A673 (cell line): ENCODE measurements at regions not wholly inside any gene's neighbourhood (a gene's known extent, or its start where the extent isn't known, plus 50 kb on each side); places are given as distances from the start of the nearest gene placed in this dataset.

Experiments
- BruUV-seq: library from RNA; stranded (reverse); fragments of 400-500 nt; replicated peaks from 2 replicates; lab custom pipeline; 2021; lab: Mats Ljungman, UMichigan
- CTCF ChIA-PET: fragments of 300-600 bp; sonication (Branson Sonifier 250); formaldehyde crosslinking; loops from one replicate; lab custom pipeline; 2022; ENCODE audit warnings: antibody characterized with exemption; lab: Charles Lee
- POLR2A ChIA-PET: fragments of 300-600 bp; sonication (Branson Sonifier 250); formaldehyde crosslinking; loops from one replicate; lab custom pipeline; 2022; ENCODE audit warnings: antibody characterized with exemption; ENCODE audit not compliant: low non-redundant PET; lab: Charles Lee
- DNase-seq: peaks from one replicate; pipeline ENCODE4 v3.0.0-alpha.2; 2015; ENCODE audit warnings: low spot score
- H3K27ac ChIP-seq: fragments of 200-600 bp; sonication (generic); 2 replicates; pipeline ENCODE4 v1.5.1; 2016; ENCODE audit warnings: mixed run types, low read depth, mild to moderate bottlenecking, mixed read lengths, antibody characterized with exemption, low read length; ENCODE audit not compliant: poor library complexity, severe bottlenecking
- H3K27me3 ChIP-seq: fragments of 200-600 bp; sonication (generic); replicated peaks from 2 replicates; pipeline ENCODE4 v1.6.1; 2017; ENCODE audit warnings: mixed run types, low read depth, mild to moderate bottlenecking, mixed read lengths, antibody characterized with exemption, low read length; ENCODE audit not compliant: insufficient read depth, poor library complexity
- H3K36me3 ChIP-seq: fragments of 200-600 bp; sonication (generic); 2 replicates; pipeline ENCODE4 v1.6.1; 2016; ENCODE audit warnings: mixed run types, mild to moderate bottlenecking, mixed read lengths, antibody characterized with exemption, low read length; ENCODE audit not compliant: insufficient read depth, poor library complexity, severe bottlenecking
- H3K4me1 ChIP-seq: fragments of 200-600 bp; sonication (generic); 2 replicates; pipeline ENCODE4 v1.6.1; 2017; ENCODE audit warnings: mixed run types, mild to moderate bottlenecking, mixed read lengths, antibody characterized with exemption, low read length; ENCODE audit not compliant: insufficient read depth, poor library complexity, severe bottlenecking
- H3K4me3 ChIP-seq: fragments of 200-600 bp; sonication (generic); 2 replicates; pipeline ENCODE4 v1.5.1; 2016; ENCODE audit warnings: low read depth, mixed run types, mild to moderate bottlenecking, mixed read lengths, low read length; ENCODE audit not compliant: poor library complexity, severe bottlenecking
- H3K9me3 ChIP-seq: fragments of 200-600 bp; sonication (generic); 2 replicates; pipeline ENCODE4 v1.6.1; 2016; ENCODE audit warnings: mixed run types, low read depth, mild to moderate bottlenecking, mixed read lengths, antibody characterized with exemption, low read length; ENCODE audit not compliant: poor library complexity, severe bottlenecking
- EZH2 ChIP-seq: fragments of 200-600 bp; sonication (generic); IDR thresholded peaks from 2 replicates; pipeline ENCODE4 v1.6.1; 2017; ENCODE audit warnings: borderline replicate concordance, low read depth, mild to moderate bottlenecking, mixed read lengths, antibody characterized with exemption, low read length; ENCODE audit not compliant: poor library complexity, severe bottlenecking
- intact Hi-C: fragments of 100-400 bp; cut with micrococcal nuclease; formaldehyde crosslinking; loops from one replicate; pipeline ENCODE4 v1.10.0; 2022; ENCODE audit not compliant: unreplicated experiment
- TF ChIP-seq, protein P1 (sequence below): fragments of 300-800, 200-600 bp; sonication (generic); conservative IDR thresholded peaks from 2 replicates; pipeline ENCODE4 v1.5.1; 2017; ENCODE audit warnings: low read depth, mild to moderate bottlenecking, antibody characterized with exemption, low read length, moderate library complexity, mixed read lengths

GRCh38 chr1:187509091-187509490, 680.3 kb downstream of the PLA2G4A start:
- Histone ChIP-seq H3K4me3 (no peak overlapping the region), H3K4me1 (no peaks in the 10 kb centered on the region), H3K27me3 (no peaks in the 10 kb centered on the region), H3K36me3 (no peaks in the 10 kb centered on the region), H3K27ac (no peak overlapping the region), H3K9me3 (no peaks in the 10 kb centered on the region)
- ChIA-PET POLR2A (no interaction called here), CTCF (no interaction called here)
- DNase-seq, result no peak
- TF ChIP-seq, protein P1, sequence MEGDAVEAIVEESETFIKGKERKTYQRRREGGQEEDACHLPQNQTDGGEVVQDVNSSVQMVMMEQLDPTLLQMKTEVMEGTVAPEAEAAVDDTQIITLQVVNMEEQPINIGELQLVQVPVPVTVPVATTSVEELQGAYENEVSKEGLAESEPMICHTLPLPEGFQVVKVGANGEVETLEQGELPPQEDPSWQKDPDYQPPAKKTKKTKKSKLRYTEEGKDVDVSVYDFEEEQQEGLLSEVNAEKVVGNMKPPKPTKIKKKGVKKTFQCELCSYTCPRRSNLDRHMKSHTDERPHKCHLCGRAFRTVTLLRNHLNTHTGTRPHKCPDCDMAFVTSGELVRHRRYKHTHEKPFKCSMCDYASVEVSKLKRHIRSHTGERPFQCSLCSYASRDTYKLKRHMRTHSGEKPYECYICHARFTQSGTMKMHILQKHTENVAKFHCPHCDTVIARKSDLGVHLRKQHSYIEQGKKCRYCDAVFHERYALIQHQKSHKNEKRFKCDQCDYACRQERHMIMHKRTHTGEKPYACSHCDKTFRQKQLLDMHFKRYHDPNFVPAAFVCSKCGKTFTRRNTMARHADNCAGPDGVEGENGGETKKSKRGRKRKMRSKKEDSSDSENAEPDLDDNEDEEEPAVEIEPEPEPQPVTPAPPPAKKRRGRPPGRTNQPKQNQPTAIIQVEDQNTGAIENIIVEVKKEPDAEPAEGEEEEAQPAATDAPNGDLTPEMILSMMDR, result no peak
- TF ChIP-seq EZH2, result no peak
- intact Hi-C loops, result no loop called here
- BruUV-seq, result no TSS peak

- DNase-seq, result peak; percentile 17
- no peaks in the 10 kb centered on the region for H3K9me3 ChIP-seq
- ChIA-PET POLR2A (interaction anchor here (0.6 kb wide), 1 partner anchor 102 kb away, joined by 4 read pairs; no protein-coding TSS in a partner anchor), CTCF (no interaction called here)
- TF ChIP-seq, protein P1, result no peak
- no peak for TF ChIP-seq EZH2
- H3K4me3 ChIP-seq, result no peak overlapping the region
- no TSS peak for BruUV-seq
- peaks cover 3% of the 10 kb centered on the region for H3K4me1 ChIP-seq
- H3K27me3 ChIP-seq, result no peaks in the 10 kb centered on the region
- H3K36me3 ChIP-seq, result no peaks in the 10 kb centered on the region
- H3K27ac ChIP-seq, result no peak overlapping the region
- intact Hi-C loops, result no loop called here
These were observed 684.4 kb downstream of the PLA2G4A start for GRCh38 chr1:187513190-187513589.

DNA sequence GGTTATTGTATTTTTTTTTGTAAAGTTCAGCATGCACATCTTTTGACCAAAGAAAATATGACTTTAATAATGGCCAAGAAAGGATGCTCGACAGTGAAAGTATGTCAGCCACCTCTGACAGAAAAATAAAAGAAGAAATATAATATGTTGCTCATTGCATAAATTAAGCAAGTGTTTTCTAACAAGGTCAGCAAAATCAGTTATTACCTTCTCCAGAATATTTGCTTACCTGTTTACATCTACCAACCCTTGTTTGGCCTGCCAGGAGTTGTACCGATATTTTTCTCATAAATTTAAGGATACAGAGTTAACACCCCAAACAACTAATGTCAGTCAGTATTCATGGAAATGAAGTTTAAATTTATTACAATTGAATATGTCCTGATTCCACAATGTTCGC, 685.4 kb downstream of the PLA2G4A start:
- ChIA-PET CTCF (no interaction called here), POLR2A (no interaction called here)
- no peak for TF ChIP-seq EZH2
- TF ChIP-seq, protein P1, result no peak
- intact Hi-C loops, result no loop called here
- Histone ChIP-seq H3K4me1 (peaks cover 6% of the 10 kb centered on the region), H3K9me3 (no peaks in the 10 kb centered on the region), H3K36me3 (no peaks in the 10 kb centered on the region), H3K4me3 (no peak overlapping the region), H3K27me3 (no peaks in the 10 kb centered on the region), H3K27ac (no peak overlapping the region)
- BruUV-seq, result no TSS peak
- DNase-seq, result no peak
